ENCODE measurements at regions not wholly inside any gene's neighbourhood (a gene's known extent, or its start where the extent isn't known, plus 50 kb on each side); places are given as distances from the start of the nearest gene placed in this dataset.

DNA sequence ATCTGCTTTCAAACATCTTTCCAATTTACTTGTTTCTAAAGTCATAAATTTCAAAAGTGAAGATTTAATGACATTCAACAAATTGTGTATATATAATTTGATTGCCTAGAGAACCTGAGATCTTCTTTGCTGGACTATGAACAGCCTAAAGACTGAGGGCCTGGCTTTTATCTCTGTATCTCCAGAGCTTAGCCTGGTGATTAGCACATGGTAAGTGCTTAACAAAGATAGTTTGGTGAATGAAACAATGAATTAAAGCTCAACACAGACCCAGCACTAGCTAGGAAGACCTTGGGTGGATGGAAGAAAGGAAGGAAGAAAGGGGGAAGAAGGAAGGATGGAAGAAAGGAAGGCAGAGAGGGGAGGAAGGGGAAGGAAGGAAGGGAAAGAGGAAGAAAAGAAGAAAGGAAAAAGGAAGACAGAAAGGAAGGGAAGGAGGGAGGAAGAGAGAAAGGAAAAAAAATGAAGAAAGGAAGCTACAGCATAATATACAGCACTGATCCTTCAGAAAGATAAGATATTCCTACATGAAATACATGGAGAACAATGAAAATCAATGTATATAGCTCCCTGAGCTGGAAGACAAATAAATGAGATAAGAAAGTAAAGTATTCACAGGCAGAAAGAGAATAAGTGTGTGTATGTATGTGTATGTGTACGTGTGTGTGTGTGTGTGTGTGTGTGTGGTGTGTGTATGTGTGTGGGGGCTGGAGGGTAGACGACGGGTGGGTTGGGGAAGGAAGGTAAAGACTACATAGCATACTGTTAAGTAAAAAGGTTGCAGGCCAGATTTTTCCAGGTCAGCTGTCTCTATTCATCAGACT lies 318.2 kb downstream of the TNS1 start:
- TF ChIP-seq, protein P1, sequence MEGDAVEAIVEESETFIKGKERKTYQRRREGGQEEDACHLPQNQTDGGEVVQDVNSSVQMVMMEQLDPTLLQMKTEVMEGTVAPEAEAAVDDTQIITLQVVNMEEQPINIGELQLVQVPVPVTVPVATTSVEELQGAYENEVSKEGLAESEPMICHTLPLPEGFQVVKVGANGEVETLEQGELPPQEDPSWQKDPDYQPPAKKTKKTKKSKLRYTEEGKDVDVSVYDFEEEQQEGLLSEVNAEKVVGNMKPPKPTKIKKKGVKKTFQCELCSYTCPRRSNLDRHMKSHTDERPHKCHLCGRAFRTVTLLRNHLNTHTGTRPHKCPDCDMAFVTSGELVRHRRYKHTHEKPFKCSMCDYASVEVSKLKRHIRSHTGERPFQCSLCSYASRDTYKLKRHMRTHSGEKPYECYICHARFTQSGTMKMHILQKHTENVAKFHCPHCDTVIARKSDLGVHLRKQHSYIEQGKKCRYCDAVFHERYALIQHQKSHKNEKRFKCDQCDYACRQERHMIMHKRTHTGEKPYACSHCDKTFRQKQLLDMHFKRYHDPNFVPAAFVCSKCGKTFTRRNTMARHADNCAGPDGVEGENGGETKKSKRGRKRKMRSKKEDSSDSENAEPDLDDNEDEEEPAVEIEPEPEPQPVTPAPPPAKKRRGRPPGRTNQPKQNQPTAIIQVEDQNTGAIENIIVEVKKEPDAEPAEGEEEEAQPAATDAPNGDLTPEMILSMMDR (conservative IDR thresholded peaks at IDR 0.05; ENCODE audit: low read length): no peak
- TF ChIP-seq EZH2phosphoT487 (IDR thresholded peaks at IDR 0.05; ENCODE audit: borderline replicate concordance, low read depth, low read length): no peak
- no peak for DNase-seq (ENCODE audit: low spot score)
- no peaks in the 10 kb centered on the region for H4K20me1 ChIP-seq (ENCODE audit: insufficient read depth, low read length)
- H3K9me3 ChIP-seq (ENCODE audit: low read length): no peaks in the 10 kb centered on the region
- H2AFZ ChIP-seq (ENCODE audit: low read length): no peak overlapping the region
- CTCF ChIA-PET (ENCODE audit: unreplicated experiment): no interaction called here
- BruUV-seq (replicated peaks): no TSS peak
- intact Hi-C loops (cut with micrococcal nuclease; ENCODE audit: unreplicated experiment): no loop called here
- no peaks in the 10 kb centered on the region for H3K79me2 ChIP-seq (ENCODE audit: insufficient read depth, low read depth, low read length)
- H3K4me3 ChIP-seq (ENCODE audit: low read depth, low read length, poor library complexity, severe bottlenecking): no peak overlapping the region
- no peaks in the 10 kb centered on the region for H3K4me1 ChIP-seq (ENCODE audit: insufficient read depth, low read length, poor library complexity, severe bottlenecking)
- no peak overlapping the region for H3K4me2 ChIP-seq (ENCODE audit: low read length)
- POLR2A ChIA-PET: interaction anchor here (0.7 kb wide), 1 partner anchor 30 kb away, joined by 3 read pairs; no protein-coding TSS in a partner anchor
- H3K9me2 ChIP-seq (ENCODE audit: insufficient read depth, low read length): no peaks in the 10 kb centered on the region
- H3K27ac ChIP-seq (ENCODE audit: low read depth, low read length, poor library complexity, severe bottlenecking): no peak overlapping the region
- no peaks in the 10 kb centered on the region for H3K36me3 ChIP-seq (ENCODE audit: insufficient read depth, low read length)

- DNase-seq (ENCODE audit: low spot score): no peak
- Histone ChIP-seq H3K4me2 (ENCODE audit: low read length) (no peak overlapping the region), H3K4me3 (ENCODE audit: low read depth, low read length, poor library complexity, severe bottlenecking) (no peak overlapping the region), H3K4me1 (ENCODE audit: insufficient read depth, low read length, poor library complexity, severe bottlenecking) (no peaks in the 10 kb centered on the region), H4K20me1 (ENCODE audit: insufficient read depth, low read length) (no peaks in the 10 kb centered on the region), H3K9me3 (ENCODE audit: low read length) (no peaks in the 10 kb centered on the region), H2AFZ (ENCODE audit: low read length) (no peak overlapping the region), H3K79me2 (ENCODE audit: insufficient read depth, low read depth, low read length) (no peaks in the 10 kb centered on the region), H3K27ac (ENCODE audit: low read depth, low read length, poor library complexity, severe bottlenecking) (no peak overlapping the region), H3K9me2 (ENCODE audit: insufficient read depth, low read length) (no peaks in the 10 kb centered on the region), H3K36me3 (ENCODE audit: insufficient read depth, low read length) (no peaks in the 10 kb centered on the region)
- TF ChIP-seq EZH2phosphoT487 (IDR thresholded peaks at IDR 0.05; ENCODE audit: borderline replicate concordance, low read depth, low read length): no peak
- TF ChIP-seq, protein P1 (conservative IDR thresholded peaks at IDR 0.05; ENCODE audit: low read length): no peak
- ChIA-PET CTCF (ENCODE audit: unreplicated experiment) (no interaction called here), POLR2A (no interaction called here)
- no TSS peak for BruUV-seq (replicated peaks)
- intact Hi-C loops (cut with micrococcal nuclease; ENCODE audit: unreplicated experiment): no loop called here
Measured at GRCh38 chr2:217683106-217683870, 319.5 kb downstream of the TNS1 start.

- Histone ChIP-seq H3K4me1 (ENCODE audit: insufficient read depth, low read length, poor library complexity, severe bottlenecking) (no peaks in the 10 kb centered on the region), H3K9me3 (ENCODE audit: low read length) (no peaks in the 10 kb centered on the region), H3K4me2 (ENCODE audit: low read length) (no peak overlapping the region), H3K4me3 (ENCODE audit: low read depth, low read length, poor library complexity, severe bottlenecking) (no peak overlapping the region), H2AFZ (ENCODE audit: low read length) (no peak overlapping the region), H3K36me3 (ENCODE audit: insufficient read depth, low read length) (no peaks in the 10 kb centered on the region), H3K79me2 (ENCODE audit: insufficient read depth, low read depth, low read length) (no peaks in the 10 kb centered on the region), H3K27ac (ENCODE audit: low read depth, low read length, poor library complexity, severe bottlenecking) (no peak overlapping the region), H3K9me2 (ENCODE audit: insufficient read depth, low read length) (no peaks in the 10 kb centered on the region), H4K20me1 (ENCODE audit: insufficient read depth, low read length) (no peaks in the 10 kb centered on the region)
- intact Hi-C loops (cut with micrococcal nuclease; ENCODE audit: unreplicated experiment): no loop called here
- CTCF ChIA-PET (ENCODE audit: unreplicated experiment): no interaction called here
- BruUV-seq (replicated peaks): no TSS peak
- no peak for DNase-seq (ENCODE audit: low spot score)
- no peak for TF ChIP-seq EZH2phosphoT487 (IDR thresholded peaks at IDR 0.05; ENCODE audit: borderline replicate concordance, low read depth, low read length)
- TF ChIP-seq, protein P1 (conservative IDR thresholded peaks at IDR 0.05; ENCODE audit: low read length): no peak
- POLR2A ChIA-PET: no interaction called here
Measured at GRCh38 chr2:217681791-217682190, 321.0 kb downstream of the TNS1 start.
